OCI-LY7 (cell line): ENCODE measurements at regions not wholly inside any gene's neighbourhood (a gene's known extent, or its start where the extent isn't known, plus 50 kb on each side); places are given as distances from the start of the nearest gene placed in this dataset.

ENCODE experiments used
- BruUV-seq: library from RNA; stranded (reverse); fragments of 400-500 nt; replicated peaks from 2 replicates; lab custom pipeline; 2021; lab: Mats Ljungman, UMichigan
- CTCF ChIA-PET: fragments of 300-600 bp; sonication (Branson Sonifier 250); formaldehyde crosslinking; loops from one replicate; lab custom pipeline; 2022; ENCODE audit warnings: antibody characterized with exemption; ENCODE audit not compliant: unreplicated experiment; lab: Charles Lee
- POLR2A ChIA-PET: fragments of 300-600 bp; sonication (Branson Sonifier 250); formaldehyde crosslinking; loops from one replicate; lab custom pipeline; 2022; ENCODE audit warnings: antibody characterized with exemption; lab: Charles Lee
- DNase-seq: peaks from one replicate; pipeline ENCODE4 v3.0.0-alpha.2; 2015; ENCODE audit warnings: low spot score
- H2AFZ ChIP-seq: fragments of 200-600 bp; sonication (generic), shearing (Covaris generic); 2 replicates; pipeline ENCODE4 v1.6.1; 2014; ENCODE audit warnings: mild to moderate bottlenecking, antibody characterized with exemption, low read length, moderate library complexity
- H3K27ac ChIP-seq: fragments of 200-600 bp; sonication (generic); 2 replicates; pipeline ENCODE4 v1.5.1; 2014; ENCODE audit warnings: mixed run types, low read depth, mild to moderate bottlenecking, moderate library complexity, low read length, inconsistent platforms; ENCODE audit not compliant: poor library complexity, severe bottlenecking
- H3K36me3 ChIP-seq: fragments of 200-600 bp; sonication (generic); 2 replicates; pipeline ENCODE4 v1.6.1; 2014; ENCODE audit warnings: mild to moderate bottlenecking, antibody characterized with exemption, low read length, moderate library complexity, mixed read lengths; ENCODE audit not compliant: insufficient read depth
- H3K4me1 ChIP-seq: fragments of 200-600 bp; sonication (generic); 2 replicates; pipeline ENCODE4 v1.5.1; 2014; ENCODE audit warnings: mild to moderate bottlenecking, low read length; ENCODE audit not compliant: insufficient read depth, poor library complexity, severe bottlenecking
- H3K4me2 ChIP-seq: fragments of 200-600 bp; sonication (generic); 2 replicates; pipeline ENCODE4 v1.6.1; 2014; ENCODE audit warnings: mild to moderate bottlenecking, low read length
- H3K4me3 ChIP-seq: fragments of 200-600 bp; sonication (generic); 2 replicates; pipeline ENCODE4 v1.5.1; 2014; ENCODE audit warnings: mild to moderate bottlenecking, low read depth, low read length; ENCODE audit not compliant: poor library complexity, severe bottlenecking
- H3K79me2 ChIP-seq: fragments of 200-600 bp; sonication (generic); 2 replicates; pipeline ENCODE4 v1.6.1; 2016; ENCODE audit warnings: low read depth, mild to moderate bottlenecking, low read length, moderate library complexity, mixed read lengths; ENCODE audit not compliant: insufficient read depth
- H3K9me2 ChIP-seq: fragments of 200-600 bp; sonication (generic); 2 replicates; pipeline ENCODE4 v1.6.1; 2016; ENCODE audit warnings: mild to moderate bottlenecking, low read length, mixed read lengths; ENCODE audit not compliant: insufficient read depth
- H3K9me3 ChIP-seq: fragments of 200-600 bp; sonication (generic); 2 replicates; pipeline ENCODE4 v1.6.1; 2014; ENCODE audit warnings: mild to moderate bottlenecking, mixed run types, low read length, mixed read lengths
- H4K20me1 ChIP-seq: fragments of 200-600 bp; sonication (generic); 2 replicates; pipeline ENCODE4 v1.6.1; 2014; ENCODE audit warnings: mild to moderate bottlenecking, antibody characterized with exemption, low read length, moderate library complexity, mixed read lengths; ENCODE audit not compliant: insufficient read depth
- EZH2phosphoT487 ChIP-seq: fragments of 200-600 bp; sonication (generic); IDR thresholded peaks from 2 replicates; pipeline ENCODE4 v1.6.1; 2018; ENCODE audit warnings: low read depth, borderline replicate concordance, mild to moderate bottlenecking, mixed run types, antibody characterized with exemption, low read length, moderate library complexity, mixed read lengths
- intact Hi-C: fragments of 100-400 bp; cut with micrococcal nuclease; formaldehyde crosslinking; loops from one replicate; pipeline ENCODE4 v1.10.0; 2022; ENCODE audit not compliant: unreplicated experiment
- TF ChIP-seq, protein P1 (sequence below): fragments of 200-600 bp; sonication (generic); conservative IDR thresholded peaks from 2 replicates; pipeline ENCODE4 v1.5.1; 2014; ENCODE audit warnings: mild to moderate bottlenecking, antibody characterized with exemption, low read length, moderate library complexity, mixed read lengths

DNA sequence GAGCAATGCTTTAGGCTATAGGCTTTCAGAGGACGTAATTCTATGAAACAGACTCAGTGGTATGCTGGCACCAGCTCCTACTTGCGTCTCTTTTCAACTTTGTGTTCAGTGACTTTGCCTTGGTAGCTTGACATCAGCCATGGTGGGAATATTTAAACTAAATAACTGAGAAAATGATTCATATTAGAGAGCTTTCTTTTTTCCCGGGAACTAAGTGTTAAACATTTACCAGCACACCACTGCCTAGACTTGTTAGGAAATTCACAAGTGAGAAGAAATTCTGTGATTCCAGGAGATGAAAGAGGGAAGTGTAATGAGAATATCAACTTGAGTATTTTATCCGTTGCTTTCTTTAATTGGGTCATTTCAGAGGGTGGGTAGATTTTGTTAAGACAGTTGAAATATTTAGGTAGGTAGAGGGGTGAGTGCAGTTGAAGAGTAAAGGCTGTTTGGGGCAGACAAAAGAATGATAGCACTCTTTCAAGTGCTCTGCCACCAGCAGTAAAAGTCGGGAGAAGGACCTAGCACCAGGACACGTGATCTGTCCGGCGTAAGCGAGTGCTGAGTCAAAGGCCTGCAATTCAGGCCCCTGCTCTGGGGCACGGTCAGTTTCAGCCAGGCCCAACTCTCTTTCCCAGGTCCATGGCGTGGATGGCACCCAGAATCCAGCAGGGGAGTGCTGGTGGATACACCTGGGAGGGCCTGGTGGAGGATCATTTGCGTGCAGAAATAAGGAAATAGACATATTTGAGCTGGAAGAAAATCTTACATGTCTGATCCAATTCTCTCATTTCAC is 206.3 kb downstream of the SNX10 start:
- POLR2A ChIA-PET = interaction anchor here (0.6 kb wide), 2 partner anchors 147 to 481 kb away, joined by 3 to 5 read pairs; no protein-coding TSS in a partner anchor
- Histone ChIP-seq H3K9me3 (peaks cover 4% of the 10 kb centered on the region; the same call in 1 of the 2 replicates), H4K20me1 (no peaks in the 10 kb centered on the region), H3K4me1 (no peaks in the 10 kb centered on the region), H3K27ac (no peak overlapping the region), H2AFZ (no peak overlapping the region), H3K4me2 (no peak overlapping the region), H3K9me2 (no peaks in the 10 kb centered on the region), H3K36me3 (no peaks in the 10 kb centered on the region), H3K79me2 (no peaks in the 10 kb centered on the region), H3K4me3 (no peak overlapping the region)
- CTCF ChIA-PET = interaction anchor here (1.1 kb wide), 1 partner anchor 128 kb away, joined by 5 read pairs; no protein-coding TSS in a partner anchor
- no TSS peak for BruUV-seq
- intact Hi-C loops = no loop called here
- no peak for DNase-seq
- no peak for TF ChIP-seq EZH2phosphoT487
- TF ChIP-seq, protein P1, sequence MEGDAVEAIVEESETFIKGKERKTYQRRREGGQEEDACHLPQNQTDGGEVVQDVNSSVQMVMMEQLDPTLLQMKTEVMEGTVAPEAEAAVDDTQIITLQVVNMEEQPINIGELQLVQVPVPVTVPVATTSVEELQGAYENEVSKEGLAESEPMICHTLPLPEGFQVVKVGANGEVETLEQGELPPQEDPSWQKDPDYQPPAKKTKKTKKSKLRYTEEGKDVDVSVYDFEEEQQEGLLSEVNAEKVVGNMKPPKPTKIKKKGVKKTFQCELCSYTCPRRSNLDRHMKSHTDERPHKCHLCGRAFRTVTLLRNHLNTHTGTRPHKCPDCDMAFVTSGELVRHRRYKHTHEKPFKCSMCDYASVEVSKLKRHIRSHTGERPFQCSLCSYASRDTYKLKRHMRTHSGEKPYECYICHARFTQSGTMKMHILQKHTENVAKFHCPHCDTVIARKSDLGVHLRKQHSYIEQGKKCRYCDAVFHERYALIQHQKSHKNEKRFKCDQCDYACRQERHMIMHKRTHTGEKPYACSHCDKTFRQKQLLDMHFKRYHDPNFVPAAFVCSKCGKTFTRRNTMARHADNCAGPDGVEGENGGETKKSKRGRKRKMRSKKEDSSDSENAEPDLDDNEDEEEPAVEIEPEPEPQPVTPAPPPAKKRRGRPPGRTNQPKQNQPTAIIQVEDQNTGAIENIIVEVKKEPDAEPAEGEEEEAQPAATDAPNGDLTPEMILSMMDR = no peak

DNA sequence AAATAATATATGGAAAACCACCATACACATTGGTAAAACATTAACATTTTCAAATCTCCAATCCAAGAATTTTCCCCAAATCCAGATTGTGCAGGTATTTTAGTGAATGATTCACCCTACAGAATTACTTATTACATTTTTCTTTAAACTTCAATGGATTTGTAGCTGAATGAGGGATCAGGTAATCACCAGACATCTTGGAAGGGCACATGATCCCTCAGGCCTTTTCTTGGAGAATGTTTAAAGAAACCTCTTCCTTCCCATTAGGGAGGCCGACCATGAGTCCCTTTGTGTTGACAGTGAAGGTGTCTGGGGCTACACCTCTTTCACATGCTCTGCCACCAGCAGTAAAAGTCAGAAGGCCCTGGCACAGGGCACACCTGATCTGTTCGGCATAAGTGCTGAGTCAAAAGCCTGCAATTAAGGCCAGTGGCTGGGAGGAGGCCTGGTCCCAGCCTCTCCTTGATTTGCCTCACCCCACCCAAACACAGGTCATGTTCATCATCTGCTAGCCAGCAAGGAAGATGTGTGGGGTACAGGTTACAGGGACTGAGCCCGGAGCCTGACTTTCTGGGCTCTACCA is 207.7 kb downstream of the SNX10 start:
- H3K9me3 ChIP-seq = peaks cover 4% of the 10 kb centered on the region; the same call in 1 of the 2 replicates
- no peak overlapping the region for H2AFZ ChIP-seq
- no peak overlapping the region for H3K4me2 ChIP-seq
- POLR2A ChIA-PET = interaction anchor here (0.6 kb wide), 1 partner anchor 199 kb away, joined by 6 read pairs; no protein-coding TSS in a partner anchor
- no TSS peak for BruUV-seq
- CTCF ChIA-PET = no interaction called here
- TF ChIP-seq, protein P1 = no peak
- TF ChIP-seq EZH2phosphoT487 = no peak
- no peak for DNase-seq
- no peaks in the 10 kb centered on the region for H3K9me2 ChIP-seq
- no peaks in the 10 kb centered on the region for H4K20me1 ChIP-seq
- H3K27ac ChIP-seq = no peak overlapping the region
- no peaks in the 10 kb centered on the region for H3K79me2 ChIP-seq
- intact Hi-C loops = no loop called here
- H3K36me3 ChIP-seq = no peaks in the 10 kb centered on the region
- no peak overlapping the region for H3K4me3 ChIP-seq
- H3K4me1 ChIP-seq = no peaks in the 10 kb centered on the region
